Breast epithelium (tissue), 3 donors: ENCODE measurements at regions not wholly inside any gene's neighbourhood (a gene's known extent, or its start where the extent isn't known, plus 50 kb on each side); places are given as distances from the start of the nearest gene placed in this dataset.

Source experiments
- POLR2A ChIP-seq: fragments of 450-650 bp; IDR thresholded peaks from one replicate; pipeline ENCODE4 v1.6.1; 2016; ENCODE audit warnings: antibody characterized with exemption, mild to moderate bottlenecking, moderate library complexity
- POLR2AphosphoS5 ChIP-seq, 3 donors: sonication (generic); formaldehyde crosslinking; IDR thresholded peaks; one replicate each; pipeline ENCODE4 v1.6.1; 2017; ENCODE audit warnings: antibody characterized with exemption in 3 of 3
- TF ChIP-seq, protein P1 (sequence below), 3 donors: fragments of 450-650 bp; IDR thresholded peaks; one replicate each; pipeline ENCODE4 v1.5.1; 2016 to 2017; ENCODE audit warnings: antibody characterized with exemption in 3 of 3, mild to moderate bottlenecking in 3 of 3, moderate library complexity in 3 of 3

- TF ChIP-seq, protein P1, sequence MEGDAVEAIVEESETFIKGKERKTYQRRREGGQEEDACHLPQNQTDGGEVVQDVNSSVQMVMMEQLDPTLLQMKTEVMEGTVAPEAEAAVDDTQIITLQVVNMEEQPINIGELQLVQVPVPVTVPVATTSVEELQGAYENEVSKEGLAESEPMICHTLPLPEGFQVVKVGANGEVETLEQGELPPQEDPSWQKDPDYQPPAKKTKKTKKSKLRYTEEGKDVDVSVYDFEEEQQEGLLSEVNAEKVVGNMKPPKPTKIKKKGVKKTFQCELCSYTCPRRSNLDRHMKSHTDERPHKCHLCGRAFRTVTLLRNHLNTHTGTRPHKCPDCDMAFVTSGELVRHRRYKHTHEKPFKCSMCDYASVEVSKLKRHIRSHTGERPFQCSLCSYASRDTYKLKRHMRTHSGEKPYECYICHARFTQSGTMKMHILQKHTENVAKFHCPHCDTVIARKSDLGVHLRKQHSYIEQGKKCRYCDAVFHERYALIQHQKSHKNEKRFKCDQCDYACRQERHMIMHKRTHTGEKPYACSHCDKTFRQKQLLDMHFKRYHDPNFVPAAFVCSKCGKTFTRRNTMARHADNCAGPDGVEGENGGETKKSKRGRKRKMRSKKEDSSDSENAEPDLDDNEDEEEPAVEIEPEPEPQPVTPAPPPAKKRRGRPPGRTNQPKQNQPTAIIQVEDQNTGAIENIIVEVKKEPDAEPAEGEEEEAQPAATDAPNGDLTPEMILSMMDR (IDR thresholded peaks at IDR 0.05): no peak
- no peak for TF ChIP-seq POLR2AphosphoS5 (IDR thresholded peaks at IDR 0.05)
- no peak for TF ChIP-seq POLR2A
Measured at GRCh38 chr11:92527467-92527866, 302.8 kb downstream of the FAT3 start.
